RWPE2 (cell line): ENCODE measurements at regions not wholly inside any gene's neighbourhood (a gene's known extent, or its start where the extent isn't known, plus 50 kb on each side); places are given as distances from the start of the nearest gene placed in this dataset.
A peak's percentile ranks its signal among the peaks of the same experiment; 100 is the strongest.
"Not testable (repeated sequence)": the region's sequence is repeated elsewhere in the genome, so short reads cannot be mapped to it uniquely, and the experiment has no call there.

Source experiments
- ATAC-seq: fragments of 200-7000 bp; cut with Tn5 transposase; 3 replicates; pipeline ENCODE4 v1.9.1; 2021; ENCODE audit warnings: low read depth
- DNase-seq: peaks from one replicate; pipeline ENCODE4 v3.0.0-alpha.2; 2020; ENCODE audit warnings: low spot score
- H3K27ac ChIP-seq: fragments of 450-650 bp; 2 replicates; pipeline ENCODE4 v1.5.1; 2017; ENCODE audit warnings: mild to moderate bottlenecking; ENCODE audit not compliant: poor library complexity, severe bottlenecking
- H3K27me3 ChIP-seq: fragments of 250-450 bp; sonication (Bioruptor Pico); 2 replicates; pipeline ENCODE4 v1.5.1; 2021; ENCODE audit warnings: mild to moderate bottlenecking, moderate library complexity; ENCODE audit not compliant: insufficient read depth, poor library complexity, severe bottlenecking
- H3K36me3 ChIP-seq: fragments of 250-450 bp; sonication (Bioruptor Pico); 2 replicates; pipeline ENCODE4 v1.5.1; 2020; ENCODE audit warnings: low read depth, mild to moderate bottlenecking, moderate library complexity
- H3K4me1 ChIP-seq: fragments of 250-450 bp; sonication (Bioruptor Pico); 2 replicates; pipeline ENCODE4 v1.5.1; 2021; ENCODE audit warnings: mild to moderate bottlenecking, moderate library complexity; ENCODE audit not compliant: insufficient read depth, poor library complexity, severe bottlenecking
- H3K4me3 ChIP-seq: fragments of 250-450 bp; sonication (Bioruptor Pico); 2 replicates; pipeline ENCODE4 v1.5.1; 2021; ENCODE audit warnings: mild to moderate bottlenecking, moderate library complexity; ENCODE audit not compliant: severe bottlenecking
- H3K9me3 ChIP-seq: fragments of 250-450 bp; sonication (Bioruptor Pico); 2 replicates; pipeline ENCODE4 v1.5.1; 2021; ENCODE audit warnings: mild to moderate bottlenecking, moderate library complexity; ENCODE audit not compliant: severe bottlenecking
- TF ChIP-seq, protein P1 (sequence below): fragments of 450-650 bp; IDR thresholded peaks from one replicate; pipeline ENCODE4 v1.5.1; 2017; ENCODE audit warnings: mild to moderate bottlenecking, moderate library complexity; ENCODE audit not compliant: poor library complexity, severe bottlenecking

DNA sequence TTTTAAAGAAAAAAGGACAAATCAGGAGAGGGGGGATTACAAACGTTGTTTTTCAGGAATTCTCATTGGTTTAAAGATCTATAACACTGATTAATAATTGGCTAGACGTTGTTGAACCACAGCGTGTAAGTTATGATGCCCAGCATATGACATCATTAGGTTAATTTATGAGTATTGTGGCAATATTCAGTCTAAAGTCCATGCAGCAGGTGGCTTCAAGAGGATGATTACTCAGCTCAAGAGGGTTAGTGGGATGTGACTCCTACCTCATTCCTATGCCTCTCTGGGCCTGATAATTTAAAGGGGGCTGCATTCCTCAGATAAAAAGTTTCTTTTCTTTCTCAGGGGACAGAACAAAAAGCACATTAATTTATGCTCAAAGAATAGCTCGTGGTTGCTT, 1309.0 kb downstream of the EPHA7 start:
- H3K4me1 ChIP-seq, result peaks cover 4% of the 10 kb centered on the region
- no peak for DNase-seq
- no peak for ATAC-seq
- peaks cover 4% of the 10 kb centered on the region for H3K9me3 ChIP-seq
- H3K27ac ChIP-seq, result peak overlapping the region; percentile 97
- H3K36me3 ChIP-seq, result peaks cover 33% of the 10 kb centered on the region
- TF ChIP-seq, protein P1, sequence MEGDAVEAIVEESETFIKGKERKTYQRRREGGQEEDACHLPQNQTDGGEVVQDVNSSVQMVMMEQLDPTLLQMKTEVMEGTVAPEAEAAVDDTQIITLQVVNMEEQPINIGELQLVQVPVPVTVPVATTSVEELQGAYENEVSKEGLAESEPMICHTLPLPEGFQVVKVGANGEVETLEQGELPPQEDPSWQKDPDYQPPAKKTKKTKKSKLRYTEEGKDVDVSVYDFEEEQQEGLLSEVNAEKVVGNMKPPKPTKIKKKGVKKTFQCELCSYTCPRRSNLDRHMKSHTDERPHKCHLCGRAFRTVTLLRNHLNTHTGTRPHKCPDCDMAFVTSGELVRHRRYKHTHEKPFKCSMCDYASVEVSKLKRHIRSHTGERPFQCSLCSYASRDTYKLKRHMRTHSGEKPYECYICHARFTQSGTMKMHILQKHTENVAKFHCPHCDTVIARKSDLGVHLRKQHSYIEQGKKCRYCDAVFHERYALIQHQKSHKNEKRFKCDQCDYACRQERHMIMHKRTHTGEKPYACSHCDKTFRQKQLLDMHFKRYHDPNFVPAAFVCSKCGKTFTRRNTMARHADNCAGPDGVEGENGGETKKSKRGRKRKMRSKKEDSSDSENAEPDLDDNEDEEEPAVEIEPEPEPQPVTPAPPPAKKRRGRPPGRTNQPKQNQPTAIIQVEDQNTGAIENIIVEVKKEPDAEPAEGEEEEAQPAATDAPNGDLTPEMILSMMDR, result no peak
- H3K27me3 ChIP-seq, result no peaks in the 10 kb centered on the region
- no peak overlapping the region for H3K4me3 ChIP-seq

DNA sequence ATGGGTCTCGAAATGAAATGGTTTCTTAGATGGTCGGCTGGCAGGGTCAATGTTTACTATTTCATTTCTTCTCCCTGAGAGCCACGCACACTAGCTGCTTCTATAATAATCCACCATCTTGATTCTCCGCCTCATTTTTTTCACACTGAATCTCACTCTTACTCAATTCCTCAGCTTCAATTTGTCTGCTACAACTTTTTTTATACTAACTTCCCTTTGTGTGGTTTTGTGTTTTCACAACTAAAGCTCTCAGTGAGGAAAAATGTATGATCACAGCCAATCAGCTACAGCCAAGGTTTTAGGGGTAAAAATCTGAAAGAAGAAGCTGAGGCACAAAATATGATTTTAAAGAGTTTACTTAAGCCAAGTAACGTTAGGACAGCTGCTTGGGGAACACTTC, 1309.4 kb downstream of the EPHA7 start:
- DNase-seq, result no peak
- peaks cover 29% of the 10 kb centered on the region for H3K36me3 ChIP-seq
- H3K27ac ChIP-seq, result peak overlapping the region; percentile 97
- peaks cover 4% of the 10 kb centered on the region for H3K4me1 ChIP-seq
- ATAC-seq, result no peak
- TF ChIP-seq, protein P1, result no peak
- H3K9me3 ChIP-seq, result peaks cover 7% of the 10 kb centered on the region
- H3K4me3 ChIP-seq, result no peak overlapping the region
- H3K27me3 ChIP-seq, result no peaks in the 10 kb centered on the region

DNA sequence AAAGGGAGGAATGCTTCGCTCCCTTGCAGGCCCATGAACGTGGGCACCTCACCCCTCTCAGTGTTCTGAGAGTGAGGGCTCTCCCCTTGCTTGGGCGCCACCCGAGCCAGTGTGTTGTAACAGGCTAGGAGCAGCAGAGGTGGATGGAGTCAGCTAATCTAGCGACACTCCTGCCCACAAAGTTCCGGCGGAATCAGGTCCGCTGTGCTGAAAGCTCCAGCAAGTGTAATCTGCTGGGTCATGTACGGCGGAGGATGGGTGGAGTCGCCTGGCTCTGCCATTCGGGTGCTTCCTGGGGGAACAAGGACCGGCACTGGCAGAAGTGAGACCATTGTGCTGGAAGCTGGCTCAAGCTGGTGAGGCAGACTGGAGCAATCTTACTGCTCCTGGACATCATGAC, 1310.1 kb downstream of the EPHA7 start:
- peak overlapping the region; percentile 97 for H3K27ac ChIP-seq
- ATAC-seq, result peak; percentile 8
- H3K36me3 ChIP-seq, result peaks cover 22% of the 10 kb centered on the region
- H3K4me1 ChIP-seq, result peaks cover under 1% of the 10 kb centered on the region
- H3K9me3 ChIP-seq, result peaks cover 7% of the 10 kb centered on the region
- H3K27me3 ChIP-seq, result no peaks in the 10 kb centered on the region
- peak; percentile 70 for DNase-seq
- TF ChIP-seq, protein P1, result no peak
- no peak overlapping the region for H3K4me3 ChIP-seq

DNA sequence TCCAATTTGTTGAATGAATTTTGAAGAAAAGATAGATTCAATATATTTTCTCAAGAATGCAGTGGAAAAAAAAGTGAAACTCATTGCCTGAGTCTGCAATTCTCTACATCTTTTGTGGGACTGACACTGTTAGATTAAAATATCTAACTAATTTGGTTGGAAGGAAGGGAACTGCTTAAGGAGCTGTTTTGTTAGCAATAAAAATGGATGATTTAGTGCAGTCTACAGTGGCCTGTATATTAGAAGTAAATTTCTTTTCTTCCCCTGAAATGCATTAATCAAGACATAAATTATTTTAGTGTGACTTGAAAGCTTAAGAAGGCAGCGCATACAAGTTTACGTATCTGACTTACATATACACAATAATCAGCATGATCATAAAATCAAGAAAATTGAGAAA, 1332.6 kb downstream of the EPHA7 start:
- no peak for DNase-seq
- Histone ChIP-seq H3K9me3 (no peaks in the 10 kb centered on the region), H3K27me3 (no peaks in the 10 kb centered on the region), H3K4me1 (no peaks in the 10 kb centered on the region), H3K4me3 (no peak overlapping the region), H3K36me3 (peaks cover 45% of the 10 kb centered on the region), H3K27ac (no peak overlapping the region)
- ATAC-seq, result no peak
- TF ChIP-seq, protein P1, result no peak

DNA sequence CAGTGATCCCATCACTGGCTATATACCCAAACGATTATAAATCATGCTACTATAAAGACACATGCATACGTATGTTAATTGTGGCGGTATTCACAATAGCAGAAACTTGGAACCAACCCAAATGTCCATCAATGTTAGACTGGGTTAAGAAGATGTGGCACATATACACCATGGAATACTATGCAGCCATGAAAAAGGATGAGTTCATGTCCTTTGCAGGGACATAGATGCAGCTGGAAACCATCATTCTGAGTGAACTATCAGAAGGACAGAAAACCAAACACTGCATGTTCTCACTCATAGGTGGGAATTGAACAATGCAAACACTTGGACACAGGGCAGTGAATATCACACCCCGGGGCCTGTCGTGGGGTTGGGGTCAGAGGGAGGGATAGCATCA, 1335.4 kb downstream of the EPHA7 start:
- not testable (repeated sequence) for ATAC-seq

More for the DNA sequence above, 1335.4 kb downstream of the EPHA7 start:
- not testable (repeated sequence) for H3K9me3 ChIP-seq, H3K27ac ChIP-seq, H3K4me3 ChIP-seq, DNase-seq, H3K27me3 ChIP-seq, H3K4me1 ChIP-seq
- peaks cover 35% of the 10 kb centered on the region for H3K36me3 ChIP-seq
